ENCODE measurements at regions not wholly inside any gene's neighbourhood (a gene's known extent, or its start where the extent isn't known, plus 50 kb on each side); places are given as distances from the start of the nearest gene placed in this dataset.

GRCh38 chr20:43863821-43864544, 50.7 kb upstream of the TOX2 start:
- Histone ChIP-seq H3K4me1 (ENCODE audit: control insufficient read depth in 1 of 2, extremely low read depth in 1 of 2, insufficient read depth in 2 of 2, low read length in 2 of 2) (no peaks in the 10 kb centered on the region), H3K27me3 (replicated peaks in 1 of 2; ENCODE audit: control insufficient read depth in 2 of 2, extremely low read depth in 1 of 2, insufficient read depth in 2 of 2, low read length in 1 of 2) (peaks cover 0 to 3% of the 10 kb centered on the region in 2 experiments), H3K27ac (ENCODE audit: low read length) (no peak overlapping the region), H3K36me3 (ENCODE audit: control insufficient read depth in 2 of 2, extremely low read depth in 1 of 2, insufficient read depth in 1 of 2, low read length in 1 of 2) (no peaks in the 10 kb centered on the region), H3K9me3 (no peaks in the 10 kb centered on the region), H3K4me3 (ENCODE audit: control insufficient read depth in 1 of 2, extremely low read depth in 1 of 2, low read length in 1 of 2) (no peak overlapping the region)
- WGBS (ENCODE audit: insufficient coverage) = 75% methylated on average over 1 of the region's 10 CpGs
- POLR2A ChIA-PET = interaction anchor here in 1 of 2 donors (0.7 kb wide), 1 partner anchor 318 kb away, joined by 3 read pairs; no protein-coding TSS in a partner anchor
- no peaks in the 10 kb centered on the region for H3K4me1 Mint-ChIP-seq
- peaks cover 4 to 7% of the 10 kb centered on the region in 2 donors for H3K27me3 Mint-ChIP-seq
- CTCF ChIA-PET = no interaction called here
- DNase-seq (no peak), ATAC-seq (replicated peaks in 1 of 4) (no peak)
- no peaks in the 10 kb centered on the region for H3K9me3 Mint-ChIP-seq
- H3K27ac Mint-ChIP-seq = no peak overlapping the region
- H3K36me3 Mint-ChIP-seq = no peaks in the 10 kb centered on the region
- H3K4me3 Mint-ChIP-seq = no peak overlapping the region

- WGBS (ENCODE audit: insufficient coverage) = 53% methylated on average over 3 of the region's 12 CpGs
Observed at GRCh38 chr20:43863330-43863729, 51.3 kb upstream of the TOX2 start.

GRCh38 chr20:43862438-43862837, 52.2 kb upstream of the TOX2 start:
- no peaks in the 10 kb centered on the region for H3K36me3 Mint-ChIP-seq
- peaks cover 4 to 7% of the 10 kb centered on the region in 2 donors for H3K27me3 Mint-ChIP-seq
- DNase-seq = no peak
- WGBS (ENCODE audit: insufficient coverage) = 44% methylated on average over 3 of the region's 4 CpGs
- no peaks in the 10 kb centered on the region for H3K9me3 Mint-ChIP-seq
- ChIA-PET POLR2A (interaction anchor here in 1 of 2 donors (0.6 kb wide), 1 partner anchor 124 kb away, joined by 4 read pairs; no protein-coding TSS in a partner anchor), CTCF (no interaction called here)
- no peaks in the 10 kb centered on the region for H3K4me1 Mint-ChIP-seq
- H3K4me3 ChIP-seq (ENCODE audit: control insufficient read depth in 1 of 2, extremely low read depth in 1 of 2, low read length in 1 of 2) = no peak overlapping the region
- H3K27ac Mint-ChIP-seq = no peak overlapping the region
- H3K36me3 ChIP-seq (ENCODE audit: control insufficient read depth in 2 of 2, extremely low read depth in 1 of 2, insufficient read depth in 1 of 2, low read length in 1 of 2) = no peaks in the 10 kb centered on the region
- H3K9me3 ChIP-seq = no peaks in the 10 kb centered on the region
- no peaks in the 10 kb centered on the region for H3K4me1 ChIP-seq (ENCODE audit: control insufficient read depth in 1 of 2, extremely low read depth in 1 of 2, insufficient read depth in 2 of 2, low read length in 2 of 2)
- peaks cover 0 to 7% of the 10 kb centered on the region in 2 experiments for H3K27me3 ChIP-seq (replicated peaks in 1 of 2; ENCODE audit: control insufficient read depth in 2 of 2, extremely low read depth in 1 of 2, insufficient read depth in 2 of 2, low read length in 1 of 2)
- ATAC-seq (replicated peaks in 1 of 4) = no peak
- H3K4me3 Mint-ChIP-seq = no peak overlapping the region
- H3K27ac ChIP-seq (ENCODE audit: low read length) = no peak overlapping the region

More at GRCh38 chr20:43863330-43863729, 51.3 kb upstream of the TOX2 start:
- H3K27me3 Mint-ChIP-seq = peaks cover 4 to 7% of the 10 kb centered on the region in 2 donors
- H3K9me3 Mint-ChIP-seq = no peaks in the 10 kb centered on the region
- POLR2A ChIA-PET = interaction anchor here in 1 of 2 donors (0.7 kb wide), 1 partner anchor 319 kb away, joined by 3 read pairs; no protein-coding TSS in a partner anchor
- Histone ChIP-seq H3K27ac (ENCODE audit: low read length) (no peak overlapping the region), H3K4me1 (ENCODE audit: control insufficient read depth in 1 of 2, extremely low read depth in 1 of 2, insufficient read depth in 2 of 2, low read length in 2 of 2) (no peaks in the 10 kb centered on the region), H3K4me3 (ENCODE audit: control insufficient read depth in 1 of 2, extremely low read depth in 1 of 2, low read length in 1 of 2) (no peak overlapping the region), H3K9me3 (no peaks in the 10 kb centered on the region), H3K36me3 (ENCODE audit: control insufficient read depth in 2 of 2, extremely low read depth in 1 of 2, insufficient read depth in 1 of 2, low read length in 1 of 2) (no peaks in the 10 kb centered on the region), H3K27me3 (replicated peaks in 1 of 2; ENCODE audit: control insufficient read depth in 2 of 2, extremely low read depth in 1 of 2, insufficient read depth in 2 of 2, low read length in 1 of 2) (peaks cover 0 to 7% of the 10 kb centered on the region in 2 experiments)
- H3K4me3 Mint-ChIP-seq = no peak overlapping the region
- no peak overlapping the region for H3K27ac Mint-ChIP-seq
- DNase-seq (no peak), ATAC-seq (replicated peaks in 1 of 4) (no peak)
- no peaks in the 10 kb centered on the region for H3K4me1 Mint-ChIP-seq
- CTCF ChIA-PET = interaction anchor here in 1 of 2 donors (0.6 kb wide), 1 partner anchor 826 kb away, joined by 4 read pairs; no protein-coding TSS in a partner anchor
- no peaks in the 10 kb centered on the region for H3K36me3 Mint-ChIP-seq

GRCh38 chr20:43859994-43860393, 54.7 kb upstream of the TOX2 start:
- H3K27me3 ChIP-seq (replicated peaks in 1 of 2; ENCODE audit: control insufficient read depth in 2 of 2, extremely low read depth in 1 of 2, insufficient read depth in 2 of 2, low read length in 1 of 2) = peaks cover 0 to 7% of the 10 kb centered on the region in 2 experiments
- no CpG with 5 or more reads among the region's 1 CpG for WGBS (ENCODE audit: insufficient coverage)
- no peaks in the 10 kb centered on the region for H3K4me1 ChIP-seq (ENCODE audit: control insufficient read depth in 1 of 2, extremely low read depth in 1 of 2, insufficient read depth in 2 of 2, low read length in 2 of 2)
- Mint-ChIP-seq H3K9me3 (peaks cover 0 to 4% (median 0%) of the 10 kb centered on the region in 3 donors), H3K27ac (no peak overlapping the region), H3K27me3 (peaks cover 7 to 9% of the 10 kb centered on the region in 2 donors), H3K4me1 (no peaks in the 10 kb centered on the region), H3K36me3 (no peaks in the 10 kb centered on the region), H3K4me3 (no peak overlapping the region)
- CTCF ChIA-PET = no interaction called here
- no peak overlapping the region for H3K4me3 ChIP-seq (ENCODE audit: control insufficient read depth in 1 of 2, extremely low read depth in 1 of 2, low read length in 1 of 2)
- ATAC-seq (replicated peaks in 1 of 4) = no peak
- no peaks in the 10 kb centered on the region for H3K9me3 ChIP-seq
- H3K27ac ChIP-seq (ENCODE audit: low read length) = no peak overlapping the region
- POLR2A ChIA-PET = no interaction called here
- H3K36me3 ChIP-seq (ENCODE audit: control insufficient read depth in 2 of 2, extremely low read depth in 1 of 2, insufficient read depth in 1 of 2, low read length in 1 of 2) = no peaks in the 10 kb centered on the region
- DNase-seq = no peak

- ChIA-PET POLR2A (no interaction called here), CTCF (no interaction called here)
- Mint-ChIP-seq H3K9me3 (peaks cover 0 to 4% (median 0%) of the 10 kb centered on the region in 3 donors), H3K36me3 (no peaks in the 10 kb centered on the region), H3K4me3 (no peak overlapping the region), H3K27me3 (peaks cover 5 to 7% of the 10 kb centered on the region in 2 donors), H3K4me1 (no peaks in the 10 kb centered on the region), H3K27ac (no peak overlapping the region)
- ATAC-seq (replicated peaks in 1 of 4) = no peak
- H3K4me1 ChIP-seq (ENCODE audit: control insufficient read depth in 1 of 2, extremely low read depth in 1 of 2, insufficient read depth in 2 of 2, low read length in 2 of 2) = no peaks in the 10 kb centered on the region
- H3K36me3 ChIP-seq (ENCODE audit: control insufficient read depth in 2 of 2, extremely low read depth in 1 of 2, insufficient read depth in 1 of 2, low read length in 1 of 2) = no peaks in the 10 kb centered on the region
- H3K27ac ChIP-seq (ENCODE audit: low read length) = no peak overlapping the region
- DNase-seq = no peak
- WGBS (ENCODE audit: insufficient coverage) = no CpG with 5 or more reads among the region's 1 CpG
- H3K4me3 ChIP-seq (ENCODE audit: control insufficient read depth in 1 of 2, extremely low read depth in 1 of 2, low read length in 1 of 2) = no peak overlapping the region
- no peaks in the 10 kb centered on the region for H3K9me3 ChIP-seq
- peaks cover 0 to 7% of the 10 kb centered on the region in 2 experiments for H3K27me3 ChIP-seq (replicated peaks in 1 of 2; ENCODE audit: control insufficient read depth in 2 of 2, extremely low read depth in 1 of 2, insufficient read depth in 2 of 2, low read length in 1 of 2)
Observed at GRCh38 chr20:43857932-43858331, 56.7 kb upstream of the TOX2 start.

- Histone ChIP-seq H3K4me1 (ENCODE audit: control insufficient read depth in 1 of 2, extremely low read depth in 1 of 2, insufficient read depth in 2 of 2, low read length in 2 of 2) (no peaks in the 10 kb centered on the region), H3K27me3 (replicated peaks in 1 of 2; ENCODE audit: control insufficient read depth in 2 of 2, extremely low read depth in 1 of 2, insufficient read depth in 2 of 2, low read length in 1 of 2) (peaks cover 0 to 7% of the 10 kb centered on the region in 2 experiments), H3K36me3 (ENCODE audit: control insufficient read depth in 2 of 2, extremely low read depth in 1 of 2, insufficient read depth in 1 of 2, low read length in 1 of 2) (no peaks in the 10 kb centered on the region), H3K9me3 (no peaks in the 10 kb centered on the region), H3K4me3 (ENCODE audit: control insufficient read depth in 1 of 2, extremely low read depth in 1 of 2, low read length in 1 of 2) (no peak overlapping the region), H3K27ac (ENCODE audit: low read length) (no peak overlapping the region)
- Mint-ChIP-seq H3K27ac (no peak overlapping the region), H3K36me3 (no peaks in the 10 kb centered on the region), H3K27me3 (peaks cover 3 to 5% of the 10 kb centered on the region in 2 donors), H3K4me3 (no peak overlapping the region), H3K4me1 (no peaks in the 10 kb centered on the region), H3K9me3 (peaks cover 0 to 4% (median 0%) of the 10 kb centered on the region in 3 donors)
- CTCF ChIA-PET = no interaction called here
- POLR2A ChIA-PET = no interaction called here
- no peak for ATAC-seq (replicated peaks in 1 of 4)
- DNase-seq = no peak
Observed at GRCh38 chr20:43857127-43857526, 57.5 kb upstream of the TOX2 start.
